ENCODE measurements at regions not wholly inside any gene's neighbourhood (a gene's known extent, or its start where the extent isn't known, plus 50 kb on each side); places are given as distances from the start of the nearest gene placed in this dataset.

GRCh38 chr9:25427898-25428297 is 250.3 kb downstream of the TUSC1 start:
- Histone ChIP-seq H3K36me3 (ENCODE audit: control insufficient read depth, insufficient read depth, low read length) (no peaks in the 10 kb centered on the region), H3K23ac (ENCODE audit: low read depth, low read length) (no peak overlapping the region), H3K27me3 (ENCODE audit: control insufficient read depth, insufficient read depth, low read length) (no peaks in the 10 kb centered on the region), H3K9me3 (ENCODE audit: control insufficient read depth, insufficient read depth, low read length) (peaks cover 10% of the 10 kb centered on the region; the same call in 1 of the 2 replicates), H3K27ac (ENCODE audit: insufficient read depth, low read length) (no peak overlapping the region), H2BK120ac (ENCODE audit: low read depth, low read length) (no peak overlapping the region), H3K4me2 (ENCODE audit: low read depth, low read length) (no peak overlapping the region), H3K56ac (ENCODE audit: extremely low read depth, insufficient read depth, low read length) (no peak overlapping the region), H3K4ac (ENCODE audit: low read depth, low read length) (no peak overlapping the region), H2BK5ac (ENCODE audit: low read depth, low read length, poor library complexity, severe bottlenecking) (no peak overlapping the region), H4K8ac (ENCODE audit: low read depth in 2 of 2, low read length in 2 of 2) (no peak overlapping the region), H3K4me1 (ENCODE audit: control insufficient read depth, insufficient read depth, low read length) (no peaks in the 10 kb centered on the region), H4K5ac (ENCODE audit: low read depth, low read length) (no peak overlapping the region), H2BK15ac (ENCODE audit: low read depth, low read length) (no peak overlapping the region), H4K20me1 (ENCODE audit: insufficient read depth, low read length) (no peaks in the 10 kb centered on the region), H3K9ac (ENCODE audit: low read depth, low read length) (no peak overlapping the region), H2BK20ac (ENCODE audit: low read depth, low read length) (no peak overlapping the region), H3K18ac (ENCODE audit: low read depth, low read length) (no peak overlapping the region), H3K9me1 (ENCODE audit: insufficient read depth, low read length) (no peaks in the 10 kb centered on the region), H3K79me1 (ENCODE audit: low read depth in 1 of 2, low read length in 2 of 2) (no peaks in the 10 kb centered on the region), H3K4me3 (ENCODE audit: insufficient read depth, low read depth, low read length) (no peak overlapping the region), H2AFZ (replicated peaks; ENCODE audit: low read length, poor library complexity) (no peak overlapping the region), H2AK5ac (ENCODE audit: low read depth, low read length) (no peak overlapping the region), H4K91ac (ENCODE audit: insufficient read depth, low read depth, low read length) (no peak overlapping the region), H3K14ac (replicated peaks; ENCODE audit: low read depth, low read length) (no peak overlapping the region), H2AK9ac (replicated peaks; ENCODE audit: low read depth, low read length, poor library complexity) (no peak overlapping the region)
- intact Hi-C loops (cut with micrococcal nuclease), result no loop called here
- no peak for ATAC-seq (ENCODE audit: low read depth)
- no TSS peak for BruUV-seq (replicated peaks)
- CTCF ChIA-PET, result no interaction called here
- no peak for DNase-seq
- POLR2A ChIA-PET (ENCODE audit: unreplicated experiment), result no interaction called here
- TF ChIP-seq MXI1 (IDR thresholded peaks at IDR 0.05; ENCODE audit: borderline replicate concordance, low read depth, low read length) (no peak), RCOR1 (IDR thresholded peaks at IDR 0.05; ENCODE audit: insufficient replicate concordance, low read length) (no peak), MAZ (IDR thresholded peaks at IDR 0.05; ENCODE audit: borderline replicate concordance, low read depth, low read length) (no peak), RAD21 (IDR thresholded peaks at IDR 0.05; ENCODE audit: low read length) (no peak), CEBPB (IDR thresholded peaks at IDR 0.05; ENCODE audit: low read depth, low read length) (no peak)
- in situ Hi-C loops (cut with MboI; ENCODE audit: low sequenced_read_pairs), result no loop called here
- dilution Hi-C loops (cut with HindIII; ENCODE audit: low sequenced_read_pairs, unreplicated experiment), result no loop called here
- WGBS, 2 experiments (ENCODE audit: extremely low coverage in 2 of 2, insufficient read length in 1 of 2), result 10% methylated on average over 2 of the region's 4 CpGs; no CpG with 5 or more reads in 1 of the 2 experiments

All from IMR-90 (cell line).